H1 (cell line): ENCODE measurements at regions not wholly inside any gene's neighbourhood (a gene's known extent, or its start where the extent isn't known, plus 50 kb on each side); places are given as distances from the start of the nearest gene placed in this dataset.

Source experiments
- POLR2A ChIP-seq, 2 experiments: IDR thresholded peaks; 1 replicate in 1 of 2; 2 replicates in 1 of 2; pipeline ENCODE4 v1.6.1; 2011; ENCODE audit warnings: low read depth in 2 of 2, low read length in 2 of 2, mild to moderate bottlenecking in 2 of 2; ENCODE audit errors: control extremely low read depth in 1 of 2
- RAD21 ChIP-seq, 2 experiments: IDR thresholded peaks in 1 of 2; conservative IDR thresholded peaks in 1 of 2; 2 replicates each; pipeline ENCODE4 v1.6.1; 2011; ENCODE audit warnings: low read depth in 2 of 2, low read length in 2 of 2, improper control_type of control experiment in 1 of 2, inconsistent platforms in 1 of 2, mild to moderate bottlenecking in 1 of 2, moderate library complexity in 1 of 2
- TF ChIP-seq, protein P1 (sequence below), 3 experiments: IDR thresholded peaks; 1 replicate in 2 of 3; 2 replicates in 1 of 3; pipeline versions ENCODE4 v1.5.1 to v1.6.1; 2011; ENCODE audit warnings: low read length in 3 of 3, mild to moderate bottlenecking in 3 of 3, inconsistent platforms in 2 of 3, low read depth in 1 of 3, moderate library complexity in 1 of 3; ENCODE audit not compliant: insufficient read depth in 1 of 3; ENCODE audit errors: control extremely low read depth in 1 of 3

DNA sequence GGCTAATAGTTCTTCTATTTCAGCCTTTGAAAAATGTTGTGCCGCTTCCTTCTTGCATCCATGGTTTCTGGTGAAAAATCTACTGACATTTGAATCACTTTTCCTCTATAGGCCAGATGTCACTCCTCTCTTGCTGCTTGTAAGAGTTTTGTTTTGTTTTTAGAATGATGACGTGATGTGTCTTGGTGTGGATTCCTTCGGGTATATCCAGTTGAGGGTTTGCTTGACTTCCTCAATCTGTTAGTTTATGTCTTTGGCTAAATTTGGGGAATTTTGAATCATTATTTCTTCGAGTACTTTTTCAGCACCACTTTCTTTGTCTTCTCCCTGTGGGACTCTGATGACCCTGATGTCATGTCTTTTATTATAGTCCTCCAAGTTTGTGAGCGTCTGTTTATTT is 175.5 kb downstream of the MYLK4 start:
- TF ChIP-seq POLR2A (IDR thresholded peaks at IDR 0.05; ENCODE audit: control extremely low read depth in 1 of 2, low read depth in 2 of 2, low read length in 2 of 2) = no peak
- TF ChIP-seq, protein P1, sequence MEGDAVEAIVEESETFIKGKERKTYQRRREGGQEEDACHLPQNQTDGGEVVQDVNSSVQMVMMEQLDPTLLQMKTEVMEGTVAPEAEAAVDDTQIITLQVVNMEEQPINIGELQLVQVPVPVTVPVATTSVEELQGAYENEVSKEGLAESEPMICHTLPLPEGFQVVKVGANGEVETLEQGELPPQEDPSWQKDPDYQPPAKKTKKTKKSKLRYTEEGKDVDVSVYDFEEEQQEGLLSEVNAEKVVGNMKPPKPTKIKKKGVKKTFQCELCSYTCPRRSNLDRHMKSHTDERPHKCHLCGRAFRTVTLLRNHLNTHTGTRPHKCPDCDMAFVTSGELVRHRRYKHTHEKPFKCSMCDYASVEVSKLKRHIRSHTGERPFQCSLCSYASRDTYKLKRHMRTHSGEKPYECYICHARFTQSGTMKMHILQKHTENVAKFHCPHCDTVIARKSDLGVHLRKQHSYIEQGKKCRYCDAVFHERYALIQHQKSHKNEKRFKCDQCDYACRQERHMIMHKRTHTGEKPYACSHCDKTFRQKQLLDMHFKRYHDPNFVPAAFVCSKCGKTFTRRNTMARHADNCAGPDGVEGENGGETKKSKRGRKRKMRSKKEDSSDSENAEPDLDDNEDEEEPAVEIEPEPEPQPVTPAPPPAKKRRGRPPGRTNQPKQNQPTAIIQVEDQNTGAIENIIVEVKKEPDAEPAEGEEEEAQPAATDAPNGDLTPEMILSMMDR (IDR thresholded peaks at IDR 0.05; ENCODE audit: control extremely low read depth in 1 of 3, insufficient read depth in 1 of 3, low read depth in 1 of 3, low read length in 3 of 3) = no peak
- no peak for TF ChIP-seq RAD21 (IDR thresholded peaks at IDR 0.05 in 1 of 2, conservative IDR thresholded peaks at IDR 0.05 in 1 of 2; ENCODE audit: low read depth in 2 of 2, low read length in 2 of 2)
